ENCODE measurements at regions not wholly inside any gene's neighbourhood (a gene's known extent, or its start where the extent isn't known, plus 50 kb on each side); places are given as distances from the start of the nearest gene placed in this dataset.

GRCh38 chr2:204341887-204342276 lies 203.4 kb upstream of the PARD3B start:
- no peak for DNase-seq (ENCODE audit: extremely low spot score)
- no peaks in the 10 kb centered on the region for H3K36me3 ChIP-seq (ENCODE audit: insufficient read depth)
- WGBS = 59% methylated on average over 2 of the region's 2 CpGs
- no peak overlapping the region for H3K4me3 ChIP-seq (ENCODE audit: low read depth, low read length)
- no peaks in the 10 kb centered on the region for H3K4me1 ChIP-seq (ENCODE audit: insufficient read depth)
- no peak overlapping the region for H3K27ac ChIP-seq (ENCODE audit: low read depth)

- DNase-seq (ENCODE audit: extremely low spot score) = no peak
- Histone ChIP-seq H3K4me1 (ENCODE audit: insufficient read depth) (no peaks in the 10 kb centered on the region), H3K36me3 (ENCODE audit: insufficient read depth) (no peaks in the 10 kb centered on the region), H3K4me3 (ENCODE audit: low read depth, low read length) (no peak overlapping the region), H3K27ac (ENCODE audit: low read depth) (no peak overlapping the region)
- 92% methylated on average over 2 of the region's 2 CpGs for WGBS
These were observed 201.6 kb upstream of the PARD3B start for GRCh38 chr2:204343685-204344084.

DNA sequence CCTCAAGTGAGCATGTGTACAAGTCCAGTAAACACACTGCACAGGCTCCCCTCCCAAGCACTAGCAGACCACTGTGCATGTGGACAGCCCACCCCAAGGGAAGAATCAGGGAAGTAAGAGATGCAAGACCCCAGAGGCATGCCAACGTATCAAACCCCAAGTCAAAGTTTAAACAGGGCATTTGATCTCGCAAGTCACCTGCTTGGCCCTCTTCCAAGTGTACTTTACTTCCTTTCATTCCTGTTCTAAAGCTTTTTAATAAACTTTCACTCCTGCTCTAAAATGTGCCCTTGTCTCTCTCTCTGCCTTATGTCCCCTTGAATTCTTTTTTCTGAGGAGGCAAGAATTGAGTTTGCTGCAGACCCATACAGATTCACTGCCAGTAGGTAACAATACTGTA lies 201.2 kb upstream of the PARD3B start:
- DNase-seq (ENCODE audit: extremely low spot score) = no peak
- Histone ChIP-seq H3K27ac (ENCODE audit: low read depth) (no peak overlapping the region), H3K4me3 (ENCODE audit: low read depth, low read length) (no peak overlapping the region), H3K4me1 (ENCODE audit: insufficient read depth) (no peaks in the 10 kb centered on the region), H3K36me3 (ENCODE audit: insufficient read depth) (no peaks in the 10 kb centered on the region)
- WGBS = 63% methylated on average over 2 of the region's 2 CpGs

- no peak overlapping the region for H3K4me3 ChIP-seq (ENCODE audit: low read depth, low read length)
- WGBS = 94% methylated on average over 3 of the region's 3 CpGs
- no peaks in the 10 kb centered on the region for H3K36me3 ChIP-seq (ENCODE audit: insufficient read depth)
- no peak overlapping the region for H3K27ac ChIP-seq (ENCODE audit: low read depth)
- no peak for DNase-seq (ENCODE audit: extremely low spot score)
- H3K4me1 ChIP-seq (ENCODE audit: insufficient read depth) = no peaks in the 10 kb centered on the region
These were observed 198.4 kb upstream of the PARD3B start for GRCh38 chr2:204346906-204347305.

DNA sequence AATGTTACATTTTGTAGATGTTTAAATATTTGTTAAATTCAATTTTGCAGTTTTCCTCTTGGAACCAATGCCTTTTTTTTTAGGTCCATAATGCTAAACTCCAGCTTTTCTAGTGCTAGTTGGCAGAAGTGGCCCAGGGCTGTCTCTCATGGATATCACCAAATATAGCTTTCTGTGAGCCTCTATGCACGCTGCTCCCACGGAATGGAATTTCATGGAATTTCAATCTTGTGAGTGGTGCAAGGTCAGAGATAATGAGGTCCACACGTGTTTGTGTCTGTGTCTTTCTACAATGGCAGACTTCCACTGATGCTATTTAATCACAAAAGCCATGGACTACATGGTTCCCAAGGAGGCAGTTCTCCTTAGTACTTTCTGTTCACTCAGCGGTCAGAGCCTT lies 191.5 kb upstream of the PARD3B start:
- no peak overlapping the region for H3K4me3 ChIP-seq (ENCODE audit: low read depth, low read length)
- H3K36me3 ChIP-seq (ENCODE audit: insufficient read depth) = no peaks in the 10 kb centered on the region
- H3K4me1 ChIP-seq (ENCODE audit: insufficient read depth) = no peaks in the 10 kb centered on the region
- H3K27ac ChIP-seq (ENCODE audit: low read depth) = no peak overlapping the region
- 63% methylated on average over 4 of the region's 4 CpGs for WGBS
- no peak for DNase-seq (ENCODE audit: extremely low spot score)

DNA sequence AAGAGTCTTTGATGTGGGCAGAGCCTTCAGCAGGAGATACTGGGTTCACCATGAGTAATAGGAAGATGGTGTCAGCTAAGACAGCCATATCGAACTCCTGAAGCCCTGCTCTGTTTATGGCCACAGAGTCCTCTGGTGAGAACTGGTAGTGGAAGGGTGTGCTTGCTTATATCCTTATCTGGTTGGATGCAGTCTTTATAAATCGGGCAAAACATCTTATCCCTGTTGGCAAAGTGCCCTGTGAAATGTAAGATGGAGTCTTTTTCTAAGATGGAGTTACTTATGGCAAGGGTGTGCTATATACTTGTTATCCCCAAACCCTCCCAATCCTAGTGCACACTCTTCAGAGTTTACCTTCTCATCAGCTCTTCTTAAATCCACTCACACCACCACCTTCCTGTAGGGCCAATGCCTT lies 190.8 kb upstream of the PARD3B start:
- DNase-seq (ENCODE audit: extremely low spot score) = no peak
- Histone ChIP-seq H3K4me1 (ENCODE audit: insufficient read depth) (no peaks in the 10 kb centered on the region), H3K4me3 (ENCODE audit: low read depth, low read length) (no peak overlapping the region), H3K36me3 (ENCODE audit: insufficient read depth) (no peaks in the 10 kb centered on the region), H3K27ac (ENCODE audit: low read depth) (no peak overlapping the region)
- WGBS = 67% methylated on average over 2 of the region's 2 CpGs

DNA sequence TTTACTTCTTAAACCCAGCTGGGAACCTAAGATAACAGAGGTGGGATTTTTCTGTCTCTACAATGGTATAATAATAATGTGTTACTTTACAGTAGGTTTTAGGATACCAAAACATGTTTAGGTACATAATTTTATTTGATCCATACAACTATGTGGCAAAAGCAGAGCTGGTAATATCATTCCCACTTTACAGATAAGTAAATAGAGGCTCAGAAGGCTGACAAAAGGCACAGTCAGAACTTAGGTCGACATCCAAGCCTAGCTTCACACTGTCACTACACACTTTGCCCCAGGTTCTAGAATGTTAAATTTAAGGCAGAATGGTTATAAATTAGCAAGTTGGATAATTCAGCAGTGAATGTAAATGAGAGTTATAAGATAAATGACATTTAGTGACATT lies 189.6 kb upstream of the PARD3B start:
- Histone ChIP-seq H3K4me3 (ENCODE audit: low read depth, low read length) (no peak overlapping the region), H3K27ac (ENCODE audit: low read depth) (no peak overlapping the region), H3K4me1 (ENCODE audit: insufficient read depth) (no peaks in the 10 kb centered on the region), H3K36me3 (ENCODE audit: insufficient read depth) (no peaks in the 10 kb centered on the region)
- no peak for DNase-seq (ENCODE audit: extremely low spot score)
- 83% methylated on average over 1 of the region's 1 CpG for WGBS

GRCh38 chr2:204356151-204356641 lies 189.1 kb upstream of the PARD3B start:
- Histone ChIP-seq H3K4me1 (ENCODE audit: insufficient read depth) (no peaks in the 10 kb centered on the region), H3K36me3 (ENCODE audit: insufficient read depth) (no peaks in the 10 kb centered on the region), H3K27ac (ENCODE audit: low read depth) (no peak overlapping the region), H3K4me3 (ENCODE audit: low read depth, low read length) (no peak overlapping the region)
- WGBS = 70% methylated on average over 4 of the region's 4 CpGs
- DNase-seq (ENCODE audit: extremely low spot score) = no peak

GRCh38 chr2:204357286-204357685 lies 188.0 kb upstream of the PARD3B start:
- H3K36me3 ChIP-seq (ENCODE audit: insufficient read depth) = no peaks in the 10 kb centered on the region
- H3K27ac ChIP-seq (ENCODE audit: low read depth) = no peak overlapping the region
- 90% methylated on average over 9 of the region's 9 CpGs for WGBS
- H3K4me1 ChIP-seq (ENCODE audit: insufficient read depth) = no peaks in the 10 kb centered on the region
- H3K4me3 ChIP-seq (ENCODE audit: low read depth, low read length) = no peak overlapping the region
- DNase-seq (ENCODE audit: extremely low spot score) = no peak

DNA sequence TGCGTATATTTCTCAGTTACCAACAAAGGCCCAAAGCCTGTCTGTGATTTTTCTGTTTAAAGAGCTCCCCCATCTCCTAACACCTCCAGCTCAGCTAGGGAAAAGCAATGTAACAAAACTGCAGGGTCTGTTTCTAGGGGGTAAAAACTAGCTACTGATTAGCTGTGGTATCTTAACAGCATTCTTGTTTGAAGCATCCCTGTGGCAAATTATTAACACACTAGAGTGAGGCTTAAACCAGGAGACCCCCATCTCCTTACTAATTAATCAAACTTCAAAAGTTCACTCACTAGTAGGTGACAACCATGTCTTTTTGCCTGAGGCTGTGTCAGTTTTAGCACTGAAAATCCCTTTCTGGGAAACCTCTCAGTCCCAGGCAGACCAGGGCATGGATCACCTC lies 186.2 kb upstream of the PARD3B start:
- 100% methylated on average over 1 of the region's 1 CpG for WGBS
- Histone ChIP-seq H3K36me3 (ENCODE audit: insufficient read depth) (no peaks in the 10 kb centered on the region), H3K4me3 (ENCODE audit: low read depth, low read length) (no peak overlapping the region), H3K27ac (ENCODE audit: low read depth) (no peak overlapping the region), H3K4me1 (ENCODE audit: insufficient read depth) (no peaks in the 10 kb centered on the region)
- DNase-seq (ENCODE audit: extremely low spot score) = no peak

- no peaks in the 10 kb centered on the region for H3K36me3 ChIP-seq (ENCODE audit: insufficient read depth)
- H3K4me1 ChIP-seq (ENCODE audit: insufficient read depth) = no peaks in the 10 kb centered on the region
- H3K4me3 ChIP-seq (ENCODE audit: low read depth, low read length) = no peak overlapping the region
- no peak for DNase-seq (ENCODE audit: extremely low spot score)
- no peak overlapping the region for H3K27ac ChIP-seq (ENCODE audit: low read depth)
- WGBS = 91% methylated on average over 5 of the region's 5 CpGs
These were observed 184.9 kb upstream of the PARD3B start for GRCh38 chr2:204360218-204361007.

- DNase-seq (ENCODE audit: extremely low spot score) = no peak
- 90% methylated on average over 2 of the region's 2 CpGs for WGBS
- Histone ChIP-seq H3K27ac (ENCODE audit: low read depth) (no peak overlapping the region), H3K36me3 (ENCODE audit: insufficient read depth) (no peaks in the 10 kb centered on the region), H3K4me3 (ENCODE audit: low read depth, low read length) (no peak overlapping the region), H3K4me1 (ENCODE audit: insufficient read depth) (no peaks in the 10 kb centered on the region)
These were observed 183.5 kb upstream of the PARD3B start for GRCh38 chr2:204361738-204362137.

GRCh38 chr2:204362581-204362980 lies 182.7 kb upstream of the PARD3B start:
- no peak for DNase-seq (ENCODE audit: extremely low spot score)
- Histone ChIP-seq H3K36me3 (ENCODE audit: insufficient read depth) (no peaks in the 10 kb centered on the region), H3K4me1 (ENCODE audit: insufficient read depth) (no peaks in the 10 kb centered on the region), H3K4me3 (ENCODE audit: low read depth, low read length) (no peak overlapping the region), H3K27ac (ENCODE audit: low read depth) (no peak overlapping the region)
- 60% methylated on average over 2 of the region's 2 CpGs for WGBS

GRCh38 chr2:204363513-204363912 lies 181.8 kb upstream of the PARD3B start:
- Histone ChIP-seq H3K27ac (ENCODE audit: low read depth) (no peak overlapping the region), H3K36me3 (ENCODE audit: insufficient read depth) (no peaks in the 10 kb centered on the region), H3K4me3 (ENCODE audit: low read depth, low read length) (no peak overlapping the region), H3K4me1 (ENCODE audit: insufficient read depth) (no peaks in the 10 kb centered on the region)
- DNase-seq (ENCODE audit: extremely low spot score) = no peak
- 95% methylated on average over 2 of the region's 2 CpGs for WGBS
